ENCODE measurements at regions not wholly inside any gene's neighbourhood (a gene's known extent, or its start where the extent isn't known, plus 50 kb on each side); places are given as distances from the start of the nearest gene placed in this dataset.
"Not testable (repeated sequence)": the region's sequence is repeated elsewhere in the genome, so short reads cannot be mapped to it uniquely, and the experiment has no call there.

- DNase-seq = no peak
Observed at GRCh38 chr19:30066781-30067759, 125.0 kb downstream of the URI1 start.

GRCh38 chr19:30067956-30068506, 126.0 kb downstream of the URI1 start:
- DNase-seq = not testable (repeated sequence)

GRCh38 chr19:30068528-30069395, 126.7 kb downstream of the URI1 start:
- no peak for DNase-seq

GRCh38 chr19:30069535-30070197, 127.6 kb downstream of the URI1 start:
- no peak for DNase-seq

- no peak for DNase-seq
Observed at GRCh38 chr19:30070198-30070967, 128.3 kb downstream of the URI1 start.

GRCh38 chr19:30070968-30071632, 129.1 kb downstream of the URI1 start:
- DNase-seq = no peak

- no peak for DNase-seq
Observed at GRCh38 chr19:30071871-30072270, 129.8 kb downstream of the URI1 start.

GRCh38 chr19:30073152-30074000, 131.3 kb downstream of the URI1 start:
- DNase-seq = no peak

GRCh38 chr19:30074096-30074495, 132.1 kb downstream of the URI1 start:
- DNase-seq = no peak

GRCh38 chr19:30074741-30075715, 133.0 kb downstream of the URI1 start:
- no peak for DNase-seq

GRCh38 chr19:30076101-30076551, 134.1 kb downstream of the URI1 start:
- DNase-seq = no peak

GRCh38 chr19:30076751-30077670, 135.0 kb downstream of the URI1 start:
- DNase-seq = no peak

- no peak for DNase-seq
Observed at GRCh38 chr19:30077851-30078355, 135.9 kb downstream of the URI1 start.

GRCh38 chr19:30078381-30078910, 136.4 kb downstream of the URI1 start:
- DNase-seq = no peak

GRCh38 chr19:30079200-30079599, 137.2 kb downstream of the URI1 start:
- no peak for DNase-seq

GRCh38 chr19:30082168-30082567, 140.1 kb downstream of the URI1 start:
- DNase-seq = no peak

- no peak for DNase-seq
Observed at GRCh38 chr19:30082611-30083010, 140.6 kb downstream of the URI1 start.

Measured in suppressor macrophage treated with lipopolysaccharide for 4 hours (primary cell).